Activated CD4-positive, alpha-beta T cell treated with anti-CD3 and anti-CD28 coated beads for 36 hours (primary cell): ENCODE measurements at regions not wholly inside any gene's neighbourhood (a gene's known extent, or its start where the extent isn't known, plus 50 kb on each side); places are given as distances from the start of the nearest gene placed in this dataset.

Source experiments
- ATAC-seq: fragments of 200-7000 bp; cut with Tn5 transposase; one replicate; pipeline ENCODE4 v1.10.0; 2021; ENCODE audit warnings: mild to moderate bottlenecking, moderate library complexity
- CTCF ChIA-PET: fragments of 350-600 bp; sonication (Branson Sonifier 250); formaldehyde crosslinking; loops from one replicate; lab custom pipeline; 2021; ENCODE audit warnings: antibody characterized with exemption; lab: Charles Lee
- POLR2A ChIA-PET: fragments of 350-600 bp; sonication (Branson Sonifier 250); formaldehyde crosslinking; loops from one replicate; lab custom pipeline; 2021; ENCODE audit warnings: antibody characterized with exemption, inconsistent platforms; lab: Charles Lee
- DNase-seq: peaks from one replicate; pipeline ENCODE4 v3.0.0-alpha.2; 2020
- H3K27ac Mint-ChIP-seq: one replicate; pipeline ENCODE4 v1.8.0; 2021; ENCODE audit warnings: mixed read lengths
- H3K27me3 Mint-ChIP-seq: one replicate; pipeline ENCODE4 v1.8.0; 2021; ENCODE audit warnings: mixed read lengths
- H3K36me3 Mint-ChIP-seq: one replicate; pipeline ENCODE4 v1.8.0; 2021; ENCODE audit warnings: low read depth, mixed read lengths
- H3K4me1 Mint-ChIP-seq: one replicate; pipeline ENCODE4 v1.8.0; 2021; ENCODE audit warnings: mixed read lengths
- H3K4me3 Mint-ChIP-seq: one replicate; pipeline ENCODE4 v1.8.0; 2021; ENCODE audit warnings: mild to moderate bottlenecking, moderate library complexity, mixed read lengths
- H3K9me3 Mint-ChIP-seq: one replicate; pipeline ENCODE4 v1.8.0; 2021; ENCODE audit warnings: low read depth, mixed read lengths
- intact Hi-C, 2 experiments: fragments of 100-400 bp; cut with DNase I in 1 of 2; cut with micrococcal nuclease in 1 of 2; formaldehyde crosslinking; loops; one replicate each; pipeline versions ENCODE4 v1.14.2 to v1.15.1; 2022 to 2024; cut with DNase I, micrococcal nuclease

GRCh38 chr10:57799625-57800024, 468.1 kb downstream of the IPMK start:
- no peaks in the 10 kb centered on the region for H3K36me3 Mint-ChIP-seq
- intact Hi-C loops = no loop called here
- peaks cover 3% of the 10 kb centered on the region for H3K9me3 Mint-ChIP-seq
- DNase-seq = no peak
- H3K4me3 Mint-ChIP-seq = no peak overlapping the region
- ChIA-PET POLR2A (no interaction called here), CTCF (no interaction called here)
- no peak for ATAC-seq
- no peak overlapping the region for H3K27ac Mint-ChIP-seq
- no peaks in the 10 kb centered on the region for H3K27me3 Mint-ChIP-seq
- H3K4me1 Mint-ChIP-seq = no peaks in the 10 kb centered on the region

- ChIA-PET POLR2A (no interaction called here), CTCF (no interaction called here)
- Mint-ChIP-seq H3K27me3 (no peaks in the 10 kb centered on the region), H3K9me3 (peaks cover 3% of the 10 kb centered on the region), H3K4me1 (no peaks in the 10 kb centered on the region), H3K4me3 (no peak overlapping the region), H3K36me3 (no peaks in the 10 kb centered on the region), H3K27ac (no peak overlapping the region)
- ATAC-seq (no peak), DNase-seq (no peak)
- intact Hi-C loops = no loop called here
Measured at GRCh38 chr10:57798830-57799229, 468.9 kb downstream of the IPMK start.

- DNase-seq (no peak), ATAC-seq (no peak)
- H3K4me3 Mint-ChIP-seq = no peak overlapping the region
- no peaks in the 10 kb centered on the region for H3K9me3 Mint-ChIP-seq
- POLR2A ChIA-PET = interaction anchor here (0.7 kb wide), 1 partner anchor 253 kb away, joined by 4 read pairs; no protein-coding TSS in a partner anchor
- CTCF ChIA-PET = no interaction called here
- no peaks in the 10 kb centered on the region for H3K36me3 Mint-ChIP-seq
- intact Hi-C loops = no loop called here
- no peak overlapping the region for H3K27ac Mint-ChIP-seq
- no peaks in the 10 kb centered on the region for H3K4me1 Mint-ChIP-seq
- no peaks in the 10 kb centered on the region for H3K27me3 Mint-ChIP-seq
Measured at GRCh38 chr10:57791546-57791945, 476.1 kb downstream of the IPMK start.

DNA sequence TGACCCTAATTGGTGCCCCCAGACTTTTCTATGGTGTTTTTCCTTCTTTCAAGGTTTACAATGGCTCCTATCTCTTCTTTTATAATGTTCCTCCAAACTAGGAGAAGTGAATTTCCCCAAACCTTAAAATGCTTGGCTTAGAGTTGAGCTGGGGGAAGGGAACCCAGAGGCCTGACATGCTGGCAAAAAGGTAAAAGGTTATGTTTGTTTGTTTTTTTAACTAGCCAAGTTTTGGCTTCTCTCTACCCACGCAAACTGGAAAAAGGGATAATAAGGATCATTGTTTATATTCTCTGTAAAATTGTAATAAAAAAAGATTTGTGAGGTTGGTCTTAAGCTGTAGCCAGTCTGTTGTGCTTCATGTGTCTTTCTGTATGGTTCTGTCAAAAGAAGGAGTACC, 477.0 kb downstream of the IPMK start:
- DNase-seq = no peak
- H3K27ac Mint-ChIP-seq = no peak overlapping the region
- CTCF ChIA-PET = no interaction called here
- ATAC-seq = no peak
- POLR2A ChIA-PET = no interaction called here
- H3K27me3 Mint-ChIP-seq = no peaks in the 10 kb centered on the region
- intact Hi-C loops = no loop called here
- H3K36me3 Mint-ChIP-seq = no peaks in the 10 kb centered on the region
- H3K4me1 Mint-ChIP-seq = no peaks in the 10 kb centered on the region
- H3K9me3 Mint-ChIP-seq = peaks cover 1% of the 10 kb centered on the region
- H3K4me3 Mint-ChIP-seq = no peak overlapping the region

GRCh38 chr10:57788117-57788516, 479.6 kb downstream of the IPMK start:
- Mint-ChIP-seq H3K27me3 (no peaks in the 10 kb centered on the region), H3K4me1 (no peaks in the 10 kb centered on the region), H3K9me3 (peaks cover 4% of the 10 kb centered on the region), H3K27ac (no peak overlapping the region), H3K4me3 (no peak overlapping the region), H3K36me3 (no peaks in the 10 kb centered on the region)
- no peak for DNase-seq
- ChIA-PET POLR2A (no interaction called here), CTCF (no interaction called here)
- ATAC-seq = no peak
- intact Hi-C loops = no loop called here

DNA sequence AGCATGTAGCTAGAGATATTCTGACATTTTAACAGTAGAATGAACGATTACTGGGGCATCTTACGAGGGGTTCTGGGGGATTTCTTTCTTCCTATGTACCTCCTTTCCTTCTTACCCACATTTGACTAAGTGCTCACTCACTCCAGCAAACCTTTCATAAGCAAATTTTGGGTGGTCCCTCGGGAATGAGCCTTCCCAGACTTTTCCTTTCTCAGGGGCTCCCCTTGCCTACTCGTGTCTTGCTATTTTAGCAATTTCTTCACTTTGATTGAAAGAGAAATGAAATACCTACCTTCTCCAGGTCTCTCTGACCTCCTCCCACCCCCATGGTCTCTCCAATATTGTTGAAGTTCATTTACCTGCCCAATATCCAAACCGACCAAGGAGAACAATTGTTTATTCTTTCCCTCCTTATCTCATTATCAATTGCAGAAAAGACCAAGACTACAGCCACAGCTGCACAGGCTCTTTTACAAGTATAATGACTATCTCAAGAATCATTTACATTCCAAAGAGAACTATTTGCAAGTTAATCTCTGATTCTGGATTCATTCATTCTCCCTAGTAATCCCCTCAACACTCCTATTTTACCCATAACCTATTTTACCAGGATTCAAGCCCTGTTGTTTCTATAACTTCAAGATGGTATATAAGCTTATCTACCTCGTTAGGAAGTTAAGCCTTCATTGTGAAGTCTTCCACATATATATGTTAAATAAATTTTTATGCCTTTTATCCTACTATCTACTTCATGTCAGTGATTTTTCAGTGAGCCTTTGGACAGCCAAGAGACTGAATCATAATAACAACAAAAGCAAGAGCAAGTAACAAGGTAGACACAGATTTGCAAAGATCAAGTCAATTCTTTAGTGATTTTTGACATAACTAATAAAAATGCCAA, 480.6 kb downstream of the IPMK start:
- no peaks in the 10 kb centered on the region for H3K4me1 Mint-ChIP-seq
- H3K27ac Mint-ChIP-seq = no peak overlapping the region
- H3K27me3 Mint-ChIP-seq = no peaks in the 10 kb centered on the region
- ATAC-seq (no peak), DNase-seq (no peak)
- intact Hi-C loops = loop anchor here in 1 of 2 experiments (2.0 kb wide), 1 partner anchor 14 kb away; no protein-coding TSS in a partner anchor
- CTCF ChIA-PET = no interaction called here
- POLR2A ChIA-PET = no interaction called here
- H3K9me3 Mint-ChIP-seq = peaks cover 4% of the 10 kb centered on the region
- H3K4me3 Mint-ChIP-seq = no peak overlapping the region
- H3K36me3 Mint-ChIP-seq = no peaks in the 10 kb centered on the region

DNA sequence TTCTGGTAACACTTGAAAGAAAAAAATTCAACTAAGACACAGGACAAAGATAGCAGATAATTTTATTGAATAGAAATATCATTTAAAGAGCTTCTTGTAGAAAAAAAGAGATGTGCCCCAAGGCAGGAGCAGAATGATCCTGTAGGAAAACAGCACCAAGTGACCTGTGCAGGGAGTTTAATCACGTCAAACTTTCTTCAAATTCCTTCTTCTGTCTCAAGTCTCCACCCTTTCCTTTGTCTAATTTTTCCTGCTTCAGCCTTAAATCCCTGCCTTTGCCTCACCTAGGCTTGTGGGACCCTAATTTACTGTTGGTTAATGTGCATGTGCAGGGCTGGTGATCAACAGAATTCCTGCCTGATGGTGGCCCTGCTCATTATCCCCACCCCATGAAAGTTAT, 481.4 kb downstream of the IPMK start:
- no peaks in the 10 kb centered on the region for H3K36me3 Mint-ChIP-seq
- no peaks in the 10 kb centered on the region for H3K4me1 Mint-ChIP-seq
- DNase-seq (no peak), ATAC-seq (no peak)
- ChIA-PET CTCF (no interaction called here), POLR2A (no interaction called here)
- H3K9me3 Mint-ChIP-seq = peaks cover 4% of the 10 kb centered on the region
- no peak overlapping the region for H3K27ac Mint-ChIP-seq
- no peaks in the 10 kb centered on the region for H3K27me3 Mint-ChIP-seq
- intact Hi-C loops = loop anchor here in 1 of 2 experiments (2.0 kb wide), 1 partner anchor 14 kb away; no protein-coding TSS in a partner anchor
- no peak overlapping the region for H3K4me3 Mint-ChIP-seq

GRCh38 chr10:57785546-57785945, 482.1 kb downstream of the IPMK start:
- no peak overlapping the region for H3K27ac Mint-ChIP-seq
- intact Hi-C loops = no loop called here

DNA sequence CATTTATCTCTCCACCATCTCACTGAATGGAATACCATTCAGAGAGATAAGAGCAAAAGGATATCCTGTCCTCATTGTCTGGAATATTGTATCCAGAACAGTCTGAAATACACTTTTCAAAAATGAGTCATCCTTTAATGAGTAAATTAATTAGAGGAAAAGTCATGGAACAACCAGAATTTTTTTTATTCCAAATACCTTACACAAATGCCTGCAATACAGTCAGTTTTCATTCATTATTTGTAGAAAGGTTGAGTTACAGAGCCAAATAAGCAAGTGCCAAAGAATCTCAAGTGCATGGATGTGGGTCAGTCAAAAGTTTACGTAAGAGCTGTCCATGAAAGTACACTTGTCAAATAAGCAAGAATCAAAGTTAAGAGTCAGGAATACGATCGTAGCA, 482.6 kb downstream of the IPMK start:
- Mint-ChIP-seq H3K4me1 (no peaks in the 10 kb centered on the region), H3K27ac (no peak overlapping the region), H3K27me3 (no peaks in the 10 kb centered on the region), H3K9me3 (peaks cover 6% of the 10 kb centered on the region), H3K4me3 (no peak overlapping the region), H3K36me3 (no peaks in the 10 kb centered on the region)
- intact Hi-C loops = no loop called here
- POLR2A ChIA-PET = no interaction called here
- CTCF ChIA-PET = no interaction called here
- ATAC-seq = no peak
- DNase-seq = no peak

More at GRCh38 chr10:57785546-57785945, 482.1 kb downstream of the IPMK start:
- POLR2A ChIA-PET = no interaction called here
- CTCF ChIA-PET = no interaction called here
- ATAC-seq = no peak
- Mint-ChIP-seq H3K36me3 (no peaks in the 10 kb centered on the region), H3K9me3 (peaks cover 4% of the 10 kb centered on the region), H3K4me1 (no peaks in the 10 kb centered on the region), H3K4me3 (no peak overlapping the region), H3K27me3 (no peaks in the 10 kb centered on the region)
- no peak for DNase-seq

- H3K9me3 Mint-ChIP-seq = peaks cover 10% of the 10 kb centered on the region
- intact Hi-C loops = no loop called here
Measured at GRCh38 chr10:57776688-57777432, 490.8 kb downstream of the IPMK start.

GRCh38 chr10:57775250-57775649, 492.4 kb downstream of the IPMK start:
- intact Hi-C loops = no loop called here
- Mint-ChIP-seq H3K4me1 (no peaks in the 10 kb centered on the region), H3K9me3 (peaks cover 14% of the 10 kb centered on the region), H3K27ac (no peak overlapping the region), H3K36me3 (no peaks in the 10 kb centered on the region), H3K27me3 (no peaks in the 10 kb centered on the region), H3K4me3 (no peak overlapping the region)
- POLR2A ChIA-PET = no interaction called here
- ATAC-seq (no peak), DNase-seq (no peak)
- CTCF ChIA-PET = no interaction called here

More at GRCh38 chr10:57776688-57777432, 490.8 kb downstream of the IPMK start:
- Mint-ChIP-seq H3K36me3 (no peaks in the 10 kb centered on the region), H3K27ac (no peak overlapping the region), H3K27me3 (no peaks in the 10 kb centered on the region), H3K4me1 (no peaks in the 10 kb centered on the region), H3K4me3 (no peak overlapping the region)
- ATAC-seq (no peak), DNase-seq (no peak)
- POLR2A ChIA-PET = no interaction called here
- CTCF ChIA-PET = no interaction called here

DNA sequence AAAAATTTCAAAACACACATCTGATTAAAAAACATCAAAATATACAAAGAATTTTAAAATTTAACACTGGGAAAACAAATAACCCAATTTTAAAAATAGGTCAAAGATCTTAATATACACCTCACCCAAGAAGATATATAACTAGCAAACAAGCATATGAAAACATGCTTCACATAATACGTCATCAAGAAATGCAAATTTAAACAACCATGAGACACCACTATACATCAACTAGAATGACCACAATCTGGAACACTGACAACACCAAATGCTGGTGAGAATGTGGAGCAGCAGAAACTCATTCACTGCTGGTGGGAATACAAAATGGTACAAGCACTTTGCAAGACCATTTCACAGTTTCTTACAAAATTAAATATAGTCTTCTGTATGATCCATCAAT, 498.4 kb downstream of the IPMK start:
- DNase-seq (no peak), ATAC-seq (no peak)
- Mint-ChIP-seq H3K27me3 (no peaks in the 10 kb centered on the region), H3K36me3 (no peaks in the 10 kb centered on the region), H3K4me3 (no peak overlapping the region), H3K4me1 (no peaks in the 10 kb centered on the region), H3K9me3 (peaks cover 10% of the 10 kb centered on the region), H3K27ac (no peak overlapping the region)
- ChIA-PET POLR2A (no interaction called here), CTCF (no interaction called here)
- intact Hi-C loops = no loop called here
